Prostate gland (tissue), 2 donors: ENCODE measurements at regions not wholly inside any gene's neighbourhood (a gene's known extent, or its start where the extent isn't known, plus 50 kb on each side); places are given as distances from the start of the nearest gene placed in this dataset.

Source experiments
- CTCF ChIP-seq, 4 experiments: fragments of 200-600 bp in 2 of 4; fragments of 450-650 bp in 2 of 4; sonication (generic) in 2 of 4; IDR thresholded peaks; 1 replicate in 3 of 4; 2 replicates in 1 of 4; pipeline ENCODE4 v1.5.1; 2016 to 2019; ENCODE audit warnings: antibody characterized with exemption in 4 of 4, mild to moderate bottlenecking in 2 of 4, moderate library complexity in 2 of 4
- POLR2A ChIP-seq: fragments of 450-650 bp; IDR thresholded peaks from one replicate; pipeline ENCODE4 v1.6.1; 2016; ENCODE audit warnings: antibody characterized with exemption, mild to moderate bottlenecking
- POLR2AphosphoS5 ChIP-seq: sonication (generic); formaldehyde crosslinking; IDR thresholded peaks from one replicate; pipeline ENCODE4 v1.6.1; 2017; ENCODE audit warnings: antibody characterized with exemption

DNA sequence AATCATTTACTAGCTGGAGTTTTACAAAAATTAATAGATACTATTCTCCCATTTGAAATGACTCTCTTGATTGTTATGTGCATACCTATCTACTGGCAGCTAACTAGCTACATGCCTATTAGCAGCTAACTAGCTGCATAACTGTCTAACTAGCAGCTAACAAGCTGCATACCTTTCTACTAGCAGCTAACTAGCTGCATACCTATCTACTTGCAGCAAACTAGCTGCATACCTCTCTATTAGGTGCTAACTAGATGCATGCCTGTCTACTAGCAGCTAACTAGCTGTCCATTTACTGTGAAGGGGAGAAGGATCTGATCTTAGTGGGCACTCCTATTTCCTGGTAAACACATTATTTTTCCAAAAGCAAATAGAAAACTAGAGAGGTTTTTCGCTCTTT is 439.4 kb upstream of the PFKP start:
- no peak for TF ChIP-seq CTCF (IDR thresholded peaks at IDR 0.05)
- no peak for TF ChIP-seq POLR2A
- no peak for TF ChIP-seq POLR2AphosphoS5
